Fibroblast of lung (primary cell): ENCODE measurements at regions not wholly inside any gene's neighbourhood (a gene's known extent, or its start where the extent isn't known, plus 50 kb on each side); places are given as distances from the start of the nearest gene placed in this dataset.

Source experiments
- CTCF ChIP-seq, 2 donors: IDR thresholded peaks in 1 of 2; conservative IDR thresholded peaks in 1 of 2; 1 replicate in 1 of 2; 2 replicates in 1 of 2; pipeline ENCODE4 v1.5.1; 2011 to 2012; ENCODE audit warnings: low read length in 2 of 2, control low read depth in 1 of 2, inconsistent platforms in 1 of 2, low read depth in 1 of 2, mild to moderate bottlenecking in 1 of 2
- EZH2 ChIP-seq: IDR thresholded peaks from 2 replicates; pipeline ENCODE4 v1.5.1; 2012; ENCODE audit warnings: low read length, control low read depth, mild to moderate bottlenecking; ENCODE audit errors: missing control alignments

DNA sequence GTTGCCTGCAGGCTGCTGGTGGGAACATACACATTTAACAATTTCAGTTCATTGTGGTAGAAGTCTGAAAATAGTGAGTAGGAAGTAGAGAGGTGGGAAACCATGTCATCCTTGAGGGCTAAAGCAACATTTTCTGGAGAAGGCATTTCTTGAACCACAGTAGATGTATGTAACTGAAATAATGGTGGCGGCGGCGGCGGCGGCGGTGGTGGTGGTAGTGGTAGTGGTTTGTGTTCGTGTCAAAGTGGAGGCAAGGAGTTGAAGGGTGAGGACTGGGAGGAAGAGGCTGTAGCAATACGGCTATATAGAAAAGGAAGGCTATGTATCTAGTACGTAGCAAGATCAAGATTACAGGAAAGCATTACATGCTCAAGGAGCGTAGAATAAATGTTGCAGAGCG lies 1381.6 kb upstream of the TENM3 start:
- TF ChIP-seq CTCF (conservative IDR thresholded peaks at IDR 0.05 in 1 of 2, IDR thresholded peaks at IDR 0.05 in 1 of 2; ENCODE audit: low read depth in 1 of 2, low read length in 2 of 2) (no peak), EZH2 (no peak)
